K562 (cell line): ENCODE measurements at regions not wholly inside any gene's neighbourhood (a gene's known extent, or its start where the extent isn't known, plus 50 kb on each side); places are given as distances from the start of the nearest gene placed in this dataset.

Experiments
- NR3C1 ChIP-seq: sonication (generic); formaldehyde crosslinking; IDR thresholded peaks from 2 replicates; pipeline ENCODE4 v1.8.1; 2022; ENCODE audit warnings: missing genetic modification reagents
- SMARCC2 ChIP-seq: fragments of 450-650 bp; IDR thresholded peaks from 2 replicates; pipeline ENCODE4 v1.6.1; 2017; ENCODE audit warnings: antibody characterized with exemption, moderate library complexity, mild to moderate bottlenecking, low read depth
- ZFP1 ChIP-seq: fragments of 450-650 bp; formaldehyde crosslinking; IDR thresholded peaks from 2 replicates; pipeline ENCODE4 v1.4.0; 2020; ENCODE audit warnings: mild to moderate bottlenecking, mixed read lengths
- ZNF717 ChIP-seq: fragments of 250-450 bp; sonication (Bioruptor Pico); IDR thresholded peaks from 2 replicates; pipeline ENCODE4 v1.5.0; 2021
- TF ChIP-seq, protein P1 (sequence below): fragments of 150-350 bp; conservative IDR thresholded peaks from 2 replicates; pipeline ENCODE4 v1.6.1; 2014; ENCODE audit warnings: low read length
- TF ChIP-seq, protein P2 (sequence below): sonication (generic); formaldehyde crosslinking; IDR thresholded peaks from 2 replicates; pipeline ENCODE4 v1.8.1; 2022; ENCODE audit warnings: missing genetic modification reagents
- TF ChIP-seq, protein P3 (sequence below): fragments of 250-450 bp; sonication (Bioruptor Pico); IDR thresholded peaks from 2 replicates; pipeline ENCODE4 v1.5.0; 2021
- TF ChIP-seq, protein P4 (sequence below): fragments of 250-450 bp; sonication (Bioruptor Pico); IDR thresholded peaks from 2 replicates; pipeline ENCODE4 v1.4.0; 2020; ENCODE audit warnings: mild to moderate bottlenecking, moderate library complexity

DNA sequence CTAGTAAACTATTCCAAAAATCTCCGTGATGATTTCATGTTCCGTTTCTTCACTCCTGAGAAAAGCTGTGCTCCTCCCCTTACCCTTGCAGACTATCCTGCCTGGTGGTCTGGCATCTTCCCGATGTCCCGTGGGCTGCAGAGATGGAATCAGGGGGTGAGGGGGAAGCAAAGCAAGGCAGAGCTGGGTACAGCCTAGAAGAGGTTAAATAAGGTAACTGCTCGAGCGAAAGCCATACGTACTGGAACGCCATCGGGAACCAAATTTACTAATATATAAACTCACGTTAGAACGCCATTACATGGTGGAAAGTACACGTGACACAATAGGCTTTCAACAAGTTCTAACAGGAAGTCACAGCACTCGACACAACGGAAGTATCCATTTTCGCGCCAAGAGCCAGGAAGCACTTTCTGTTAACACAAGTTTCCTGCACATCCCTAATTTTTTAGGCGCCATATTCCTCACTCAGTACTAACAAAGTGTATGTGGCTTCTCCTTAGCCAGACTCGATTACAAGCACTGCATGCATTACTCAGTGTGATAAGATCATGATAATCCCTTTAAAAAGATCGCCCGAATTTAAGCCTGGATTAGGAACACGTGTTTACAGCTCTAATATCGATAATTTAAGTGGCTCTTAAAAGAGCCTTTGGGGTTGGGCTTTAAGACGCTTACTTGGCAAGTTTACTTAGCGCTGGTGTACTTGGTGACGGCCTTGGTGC is 101.6 kb upstream of the PRSS16 start (continued):
- TF ChIP-seq, protein P1, sequence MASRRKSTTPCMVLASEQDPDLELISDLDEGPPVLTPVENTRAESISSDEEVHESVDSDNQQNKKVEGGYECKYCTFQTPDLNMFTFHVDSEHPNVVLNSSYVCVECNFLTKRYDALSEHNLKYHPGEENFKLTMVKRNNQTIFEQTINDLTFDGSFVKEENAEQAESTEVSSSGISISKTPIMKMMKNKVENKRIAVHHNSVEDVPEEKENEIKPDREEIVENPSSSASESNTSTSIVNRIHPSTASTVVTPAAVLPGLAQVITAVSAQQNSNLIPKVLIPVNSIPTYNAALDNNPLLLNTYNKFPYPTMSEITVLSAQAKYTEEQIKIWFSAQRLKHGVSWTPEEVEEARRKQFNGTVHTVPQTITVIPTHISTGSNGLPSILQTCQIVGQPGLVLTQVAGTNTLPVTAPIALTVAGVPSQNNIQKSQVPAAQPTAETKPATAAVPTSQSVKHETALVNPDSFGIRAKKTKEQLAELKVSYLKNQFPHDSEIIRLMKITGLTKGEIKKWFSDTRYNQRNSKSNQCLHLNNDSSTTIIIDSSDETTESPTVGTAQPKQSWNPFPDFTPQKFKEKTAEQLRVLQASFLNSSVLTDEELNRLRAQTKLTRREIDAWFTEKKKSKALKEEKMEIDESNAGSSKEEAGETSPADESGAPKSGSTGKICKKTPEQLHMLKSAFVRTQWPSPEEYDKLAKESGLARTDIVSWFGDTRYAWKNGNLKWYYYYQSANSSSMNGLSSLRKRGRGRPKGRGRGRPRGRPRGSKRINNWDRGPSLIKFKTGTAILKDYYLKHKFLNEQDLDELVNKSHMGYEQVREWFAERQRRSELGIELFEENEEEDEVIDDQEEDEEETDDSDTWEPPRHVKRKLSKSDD, result 0 out of 2 replicates have a peak, but pooled peaks have one; percentile 36
- TF ChIP-seq, protein P2, sequence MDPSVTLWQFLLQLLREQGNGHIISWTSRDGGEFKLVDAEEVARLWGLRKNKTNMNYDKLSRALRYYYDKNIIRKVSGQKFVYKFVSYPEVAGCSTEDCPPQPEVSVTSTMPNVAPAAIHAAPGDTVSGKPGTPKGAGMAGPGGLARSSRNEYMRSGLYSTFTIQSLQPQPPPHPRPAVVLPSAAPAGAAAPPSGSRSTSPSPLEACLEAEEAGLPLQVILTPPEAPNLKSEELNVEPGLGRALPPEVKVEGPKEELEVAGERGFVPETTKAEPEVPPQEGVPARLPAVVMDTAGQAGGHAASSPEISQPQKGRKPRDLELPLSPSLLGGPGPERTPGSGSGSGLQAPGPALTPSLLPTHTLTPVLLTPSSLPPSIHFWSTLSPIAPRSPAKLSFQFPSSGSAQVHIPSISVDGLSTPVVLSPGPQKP, result no peak
- TF ChIP-seq, protein P3, sequence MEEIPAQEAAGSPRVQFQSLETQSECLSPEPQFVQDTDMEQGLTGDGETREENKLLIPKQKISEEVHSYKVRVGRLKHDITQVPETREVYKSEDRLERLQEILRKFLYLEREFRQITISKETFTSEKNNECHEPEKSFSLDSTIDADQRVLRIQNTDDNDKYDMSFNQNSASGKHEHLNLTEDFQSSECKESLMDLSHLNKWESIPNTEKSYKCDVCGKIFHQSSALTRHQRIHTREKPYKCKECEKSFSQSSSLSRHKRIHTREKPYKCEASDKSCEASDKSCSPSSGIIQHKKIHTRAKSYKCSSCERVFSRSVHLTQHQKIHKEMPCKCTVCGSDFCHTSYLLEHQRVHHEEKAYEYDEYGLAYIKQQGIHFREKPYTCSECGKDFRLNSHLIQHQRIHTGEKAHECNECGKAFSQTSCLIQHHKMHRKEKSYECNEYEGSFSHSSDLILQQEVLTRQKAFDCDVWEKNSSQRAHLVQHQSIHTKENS (CRISPR knock-in tag), result 0 out of 2 replicates have a peak, but pooled peaks have one; percentile 4
- TF ChIP-seq ZFP1 (CRISPR knock-in tag) (no peak), NR3C1 (CRISPR knock-in tag) (no peak), ZNF717 (peak; percentile 93), SMARCC2 (no peak)
- TF ChIP-seq, protein P4, sequence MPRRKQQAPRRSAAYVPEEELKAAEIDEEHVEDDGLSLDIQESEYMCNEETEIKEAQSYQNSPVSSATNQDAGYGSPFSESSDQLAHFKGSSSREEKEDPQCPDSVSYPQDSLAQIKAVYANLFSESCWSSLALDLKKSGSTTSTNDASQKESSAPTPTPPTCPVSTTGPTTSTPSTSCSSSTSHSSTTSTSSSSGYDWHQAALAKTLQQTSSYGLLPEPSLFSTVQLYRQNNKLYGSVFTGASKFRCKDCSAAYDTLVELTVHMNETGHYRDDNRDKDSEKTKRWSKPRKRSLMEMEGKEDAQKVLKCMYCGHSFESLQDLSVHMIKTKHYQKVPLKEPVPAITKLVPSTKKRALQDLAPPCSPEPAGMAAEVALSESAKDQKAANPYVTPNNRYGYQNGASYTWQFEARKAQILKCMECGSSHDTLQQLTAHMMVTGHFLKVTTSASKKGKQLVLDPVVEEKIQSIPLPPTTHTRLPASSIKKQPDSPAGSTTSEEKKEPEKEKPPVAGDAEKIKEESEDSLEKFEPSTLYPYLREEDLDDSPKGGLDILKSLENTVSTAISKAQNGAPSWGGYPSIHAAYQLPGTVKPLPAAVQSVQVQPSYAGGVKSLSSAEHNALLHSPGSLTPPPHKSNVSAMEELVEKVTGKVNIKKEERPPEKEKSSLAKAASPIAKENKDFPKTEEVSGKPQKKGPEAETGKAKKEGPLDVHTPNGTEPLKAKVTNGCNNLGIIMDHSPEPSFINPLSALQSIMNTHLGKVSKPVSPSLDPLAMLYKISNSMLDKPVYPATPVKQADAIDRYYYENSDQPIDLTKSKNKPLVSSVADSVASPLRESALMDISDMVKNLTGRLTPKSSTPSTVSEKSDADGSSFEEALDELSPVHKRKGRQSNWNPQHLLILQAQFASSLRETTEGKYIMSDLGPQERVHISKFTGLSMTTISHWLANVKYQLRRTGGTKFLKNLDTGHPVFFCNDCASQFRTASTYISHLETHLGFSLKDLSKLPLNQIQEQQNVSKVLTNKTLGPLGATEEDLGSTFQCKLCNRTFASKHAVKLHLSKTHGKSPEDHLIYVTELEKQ, result no peak
